ENCODE measurements at regions not wholly inside any gene's neighbourhood (a gene's known extent, or its start where the extent isn't known, plus 50 kb on each side); places are given as distances from the start of the nearest gene placed in this dataset.

DNA sequence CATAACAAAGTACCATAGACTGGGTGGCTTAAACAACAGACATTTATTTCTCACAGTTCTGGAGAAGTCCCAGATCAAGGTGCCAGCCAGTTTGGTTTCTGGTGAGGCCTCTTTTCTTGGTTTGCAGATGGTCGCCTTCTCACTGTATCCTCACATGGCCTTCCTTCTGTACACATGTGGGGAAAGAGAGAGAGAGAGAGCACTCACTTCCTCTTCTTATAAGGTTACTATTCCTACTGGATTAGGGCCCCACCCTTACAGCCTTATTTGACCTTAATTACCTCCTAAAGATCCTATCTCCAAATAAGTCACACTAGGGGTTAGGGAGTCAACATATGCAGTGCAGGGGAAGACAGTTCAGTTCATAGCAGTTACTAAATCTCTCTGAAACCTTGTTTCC, 205.6 kb upstream of the GDNF start:
- Histone ChIP-seq H3K4me1 (ENCODE audit: control insufficient read depth, insufficient read depth, low read length) (no peaks in the 10 kb centered on the region), H2BK120ac (ENCODE audit: low read depth, low read length) (no peak overlapping the region), H3K27me3 (ENCODE audit: control insufficient read depth, insufficient read depth, low read length) (peaks cover 12% of the 10 kb centered on the region), H3K36me3 (ENCODE audit: control insufficient read depth, insufficient read depth, low read length) (no peaks in the 10 kb centered on the region), H4K5ac (ENCODE audit: low read depth, low read length) (no peak overlapping the region), H3K27ac (ENCODE audit: insufficient read depth, low read length) (no peak overlapping the region), H3K14ac (replicated peaks; ENCODE audit: low read depth, low read length) (no peak overlapping the region), H3K9me3 (ENCODE audit: control insufficient read depth, insufficient read depth, low read length) (no peaks in the 10 kb centered on the region), H2BK15ac (ENCODE audit: low read depth, low read length) (no peak overlapping the region), H2AK9ac (replicated peaks; ENCODE audit: low read depth, low read length, poor library complexity) (no peak overlapping the region), H2AK5ac (ENCODE audit: low read depth, low read length) (no peak overlapping the region), H3K23ac (ENCODE audit: low read depth, low read length) (no peak overlapping the region), H2BK5ac (ENCODE audit: low read depth, low read length, poor library complexity, severe bottlenecking) (no peak overlapping the region), H3K9me1 (ENCODE audit: insufficient read depth, low read length) (no peaks in the 10 kb centered on the region), H2AFZ (replicated peaks; ENCODE audit: low read length, poor library complexity) (no peak overlapping the region), H2BK20ac (ENCODE audit: low read depth, low read length) (no peak overlapping the region), H4K8ac (ENCODE audit: low read depth in 2 of 2, low read length in 2 of 2) (no peak overlapping the region), H3K4me3 (ENCODE audit: insufficient read depth, low read depth, low read length) (no peak overlapping the region), H4K20me1 (ENCODE audit: insufficient read depth, low read length) (no peaks in the 10 kb centered on the region), H3K9ac (ENCODE audit: low read depth, low read length) (no peak overlapping the region), H3K18ac (ENCODE audit: low read depth, low read length) (no peak overlapping the region), H3K56ac (ENCODE audit: extremely low read depth, insufficient read depth, low read length) (no peak overlapping the region), H3K4me2 (ENCODE audit: low read depth, low read length) (no peak overlapping the region), H4K91ac (ENCODE audit: insufficient read depth, low read depth, low read length) (no peak overlapping the region), H3K4ac (ENCODE audit: low read depth, low read length) (no peak overlapping the region), H3K79me1 (ENCODE audit: low read depth in 1 of 2, low read length in 2 of 2) (no peaks in the 10 kb centered on the region)
- POLR2A ChIA-PET (ENCODE audit: unreplicated experiment), result no interaction called here
- TF ChIP-seq MXI1 (IDR thresholded peaks at IDR 0.05; ENCODE audit: borderline replicate concordance, low read depth, low read length) (no peak), MAZ (IDR thresholded peaks at IDR 0.05; ENCODE audit: borderline replicate concordance, low read depth, low read length) (no peak), POLR2A (IDR thresholded peaks at IDR 0.05; ENCODE audit: low read depth, low read length) (no peak), MAFK (IDR thresholded peaks at IDR 0.05; ENCODE audit: low read depth, low read length) (no peak), RAD21 (IDR thresholded peaks at IDR 0.05; ENCODE audit: low read length) (no peak), RFX5 (IDR thresholded peaks at IDR 0.05; ENCODE audit: low read depth, low read length) (no peak), BHLHE40 (IDR thresholded peaks at IDR 0.05; ENCODE audit: low read depth, low read length) (no peak), FOS (IDR thresholded peaks at IDR 0.05; ENCODE audit: low read depth, low read length) (no peak)
- TF ChIP-seq, protein P1, sequence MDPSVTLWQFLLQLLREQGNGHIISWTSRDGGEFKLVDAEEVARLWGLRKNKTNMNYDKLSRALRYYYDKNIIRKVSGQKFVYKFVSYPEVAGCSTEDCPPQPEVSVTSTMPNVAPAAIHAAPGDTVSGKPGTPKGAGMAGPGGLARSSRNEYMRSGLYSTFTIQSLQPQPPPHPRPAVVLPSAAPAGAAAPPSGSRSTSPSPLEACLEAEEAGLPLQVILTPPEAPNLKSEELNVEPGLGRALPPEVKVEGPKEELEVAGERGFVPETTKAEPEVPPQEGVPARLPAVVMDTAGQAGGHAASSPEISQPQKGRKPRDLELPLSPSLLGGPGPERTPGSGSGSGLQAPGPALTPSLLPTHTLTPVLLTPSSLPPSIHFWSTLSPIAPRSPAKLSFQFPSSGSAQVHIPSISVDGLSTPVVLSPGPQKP (IDR thresholded peaks at IDR 0.05; ENCODE audit: borderline replicate concordance, low read depth, low read length), result no peak
- TF ChIP-seq, protein P2, sequence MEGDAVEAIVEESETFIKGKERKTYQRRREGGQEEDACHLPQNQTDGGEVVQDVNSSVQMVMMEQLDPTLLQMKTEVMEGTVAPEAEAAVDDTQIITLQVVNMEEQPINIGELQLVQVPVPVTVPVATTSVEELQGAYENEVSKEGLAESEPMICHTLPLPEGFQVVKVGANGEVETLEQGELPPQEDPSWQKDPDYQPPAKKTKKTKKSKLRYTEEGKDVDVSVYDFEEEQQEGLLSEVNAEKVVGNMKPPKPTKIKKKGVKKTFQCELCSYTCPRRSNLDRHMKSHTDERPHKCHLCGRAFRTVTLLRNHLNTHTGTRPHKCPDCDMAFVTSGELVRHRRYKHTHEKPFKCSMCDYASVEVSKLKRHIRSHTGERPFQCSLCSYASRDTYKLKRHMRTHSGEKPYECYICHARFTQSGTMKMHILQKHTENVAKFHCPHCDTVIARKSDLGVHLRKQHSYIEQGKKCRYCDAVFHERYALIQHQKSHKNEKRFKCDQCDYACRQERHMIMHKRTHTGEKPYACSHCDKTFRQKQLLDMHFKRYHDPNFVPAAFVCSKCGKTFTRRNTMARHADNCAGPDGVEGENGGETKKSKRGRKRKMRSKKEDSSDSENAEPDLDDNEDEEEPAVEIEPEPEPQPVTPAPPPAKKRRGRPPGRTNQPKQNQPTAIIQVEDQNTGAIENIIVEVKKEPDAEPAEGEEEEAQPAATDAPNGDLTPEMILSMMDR (conservative IDR thresholded peaks at IDR 0.05; ENCODE audit: low read depth, low read length), result no peak
- BruUV-seq (replicated peaks), result no TSS peak
- intact Hi-C loops (cut with micrococcal nuclease) (no loop called here), dilution Hi-C loops (cut with HindIII; ENCODE audit: low sequenced_read_pairs, unreplicated experiment) (no loop called here), in situ Hi-C loops (cut with MboI; ENCODE audit: low sequenced_read_pairs) (no loop called here)
- DNase-seq (no peak), ATAC-seq (ENCODE audit: low read depth) (no peak)
- CTCF ChIA-PET, result no interaction called here
- no CpG with 5 or more reads among the region's 1 CpG for WGBS, 2 experiments (ENCODE audit: extremely low coverage in 2 of 2, insufficient read length in 1 of 2)
